IMR-90 (cell line): ENCODE measurements at regions not wholly inside any gene's neighbourhood (a gene's known extent, or its start where the extent isn't known, plus 50 kb on each side); places are given as distances from the start of the nearest gene placed in this dataset.

Experiments
- ATAC-seq: fragments of 200-7000 bp; cut with Tn5 transposase; 2 replicates; pipeline ENCODE4 v1.9.1; 2020; ENCODE audit warnings: low read depth, mild to moderate bottlenecking, moderate library complexity
- BruUV-seq: library from RNA; stranded (reverse); fragments of 400-500 nt; replicated peaks from 2 replicates; lab custom pipeline; 2021; lab: Mats Ljungman, UMichigan
- CTCF ChIA-PET: fragments of 300-600 bp; formaldehyde crosslinking; extraction: SDS; loops from one replicate; lab custom pipeline; 2021; ENCODE audit warnings: antibody characterized with exemption; lab: Yijun Ruan, JAX
- POLR2A ChIA-PET: fragments of 300-600 bp; sonication (Branson Sonifier 250); formaldehyde crosslinking; loops from one replicate; lab custom pipeline; 2022; ENCODE audit warnings: antibody characterized with exemption; ENCODE audit not compliant: unreplicated experiment; lab: Charles Lee
- DNase-seq: peaks from one replicate; pipeline ENCODE4 v3.0.0; 2013
- H2AFZ ChIP-seq: replicated peaks from 2 replicates; pipeline ENCODE3; 2013; ENCODE audit warnings: low read length, mild to moderate bottlenecking; ENCODE audit not compliant: poor library complexity
- H2AK5ac ChIP-seq: 2 replicates; pipeline ENCODE4 v1.6.1; 2013; ENCODE audit warnings: low read depth, low read length, inconsistent platforms
- H2AK9ac ChIP-seq: replicated peaks from 2 replicates; pipeline ENCODE3; 2013; ENCODE audit warnings: mild to moderate bottlenecking, low read depth, low read length, moderate library complexity; ENCODE audit not compliant: poor library complexity
- H2BK120ac ChIP-seq: 2 replicates; pipeline ENCODE4 v1.6.1; 2013; ENCODE audit warnings: low read depth, low read length, inconsistent platforms
- H2BK15ac ChIP-seq: 3 replicates; pipeline ENCODE4 v1.6.1; 2013; ENCODE audit warnings: low read depth, low read length, inconsistent platforms
- H2BK20ac ChIP-seq: 2 replicates; pipeline ENCODE4 v1.6.1; 2013; ENCODE audit warnings: low read depth, mild to moderate bottlenecking, inconsistent platforms, low read length, moderate library complexity
- H2BK5ac ChIP-seq: 2 replicates; pipeline ENCODE4 v1.6.1; 2013; ENCODE audit warnings: mild to moderate bottlenecking, low read depth, low read length, inconsistent platforms; ENCODE audit not compliant: poor library complexity, severe bottlenecking
- H3K14ac ChIP-seq: replicated peaks from 2 replicates; pipeline ENCODE4 v1.6.1; 2013; ENCODE audit warnings: low read depth, low read length, inconsistent platforms
- H3K18ac ChIP-seq: 2 replicates; pipeline ENCODE4 v1.6.1; 2013; ENCODE audit warnings: low read depth, low read length, control low read depth
- H3K23ac ChIP-seq: 2 replicates; pipeline ENCODE4 v1.6.1; 2013; ENCODE audit warnings: low read depth, low read length, inconsistent platforms
- H3K27ac ChIP-seq: 2 replicates; pipeline ENCODE4 v1.5.1; 2013; ENCODE audit warnings: mild to moderate bottlenecking, control low read depth, low read length; ENCODE audit not compliant: insufficient read depth
- H3K27me3 ChIP-seq: 2 replicates; pipeline ENCODE4 v1.6.1; 2013; ENCODE audit warnings: low read length; ENCODE audit not compliant: control insufficient read depth, insufficient read depth
- H3K36me3 ChIP-seq: 2 replicates; pipeline ENCODE4 v1.6.1; 2013; ENCODE audit warnings: low read length, mixed read lengths; ENCODE audit not compliant: control insufficient read depth, insufficient read depth
- H3K4ac ChIP-seq: 2 replicates; pipeline ENCODE4 v1.6.1; 2013; ENCODE audit warnings: low read depth, low read length, inconsistent platforms
- H3K4me1 ChIP-seq: 2 replicates; pipeline ENCODE4 v1.6.1; 2013; ENCODE audit warnings: low read length, mixed read lengths; ENCODE audit not compliant: control insufficient read depth, insufficient read depth
- H3K4me2 ChIP-seq: 2 replicates; pipeline ENCODE4 v1.6.1; 2013; ENCODE audit warnings: low read depth, mild to moderate bottlenecking, control low read depth, low read length, moderate library complexity
- H3K4me3 ChIP-seq: 2 replicates; pipeline ENCODE4 v1.5.1; 2013; ENCODE audit warnings: low read depth, mild to moderate bottlenecking, control low read depth, low read length, moderate library complexity; ENCODE audit not compliant: insufficient read depth
- H3K56ac ChIP-seq: 2 replicates; pipeline ENCODE4 v1.6.1; 2013; ENCODE audit warnings: low read length, inconsistent platforms; ENCODE audit not compliant: insufficient read depth; ENCODE audit errors: extremely low read depth
- H3K79me1 ChIP-seq, 2 experiments: 2 replicates each; pipeline ENCODE4 v1.6.1; 2013; ENCODE audit warnings: low read length in 2 of 2, inconsistent platforms in 1 of 2, low read depth in 1 of 2
- H3K9ac ChIP-seq: 2 replicates; pipeline ENCODE4 v1.6.1; 2013; ENCODE audit warnings: low read depth, low read length, control low read depth
- H3K9me1 ChIP-seq: 2 replicates; pipeline ENCODE4 v1.6.1; 2013; ENCODE audit warnings: low read length, inconsistent platforms; ENCODE audit not compliant: insufficient read depth
- H3K9me3 ChIP-seq: 2 replicates; pipeline ENCODE4 v1.6.1; 2013; ENCODE audit warnings: low read length; ENCODE audit not compliant: control insufficient read depth, insufficient read depth
- H4K20me1 ChIP-seq: 2 replicates; pipeline ENCODE4 v1.6.1; 2013; ENCODE audit warnings: low read length, inconsistent platforms; ENCODE audit not compliant: insufficient read depth
- H4K5ac ChIP-seq: 2 replicates; pipeline ENCODE4 v1.6.1; 2013; ENCODE audit warnings: mild to moderate bottlenecking, low read depth, low read length, control low read depth
- H4K8ac ChIP-seq, 2 experiments: 2 replicates each; pipeline ENCODE4 v1.6.1; 2013; ENCODE audit warnings: low read depth in 2 of 2, low read length in 2 of 2, control low read depth in 1 of 2, inconsistent platforms in 1 of 2
- H4K91ac ChIP-seq: 2 replicates; pipeline ENCODE4 v1.6.1; 2013; ENCODE audit warnings: low read depth, low read length, inconsistent platforms; ENCODE audit not compliant: insufficient read depth
- CHD1 ChIP-seq: IDR thresholded peaks from 2 replicates; pipeline ENCODE4 v1.6.1; 2012; ENCODE audit warnings: low read depth, low read length, improper control_type of control experiment
- RCOR1 ChIP-seq: IDR thresholded peaks from 2 replicates; pipeline ENCODE4 v1.6.1; 2012; ENCODE audit warnings: mild to moderate bottlenecking, low read length, improper control_type of control experiment; ENCODE audit not compliant: insufficient replicate concordance
- RFX5 ChIP-seq: IDR thresholded peaks from 2 replicates; pipeline ENCODE4 v1.8.0; 2012; ENCODE audit warnings: low read depth, mild to moderate bottlenecking, low read length, moderate library complexity
- WGBS, 2 experiments: methylation state at CpG; one replicate each; pipeline versions ENCODE4 v1.1.5 to v1.1.7; 2013; ENCODE audit warnings: missing lambda C conversion rate in 2 of 2; ENCODE audit not compliant: insufficient read length in 1 of 2; ENCODE audit errors: extremely low coverage in 2 of 2; 5-methylcytosine and 5-hydroxymethylcytosine counted together
- dilution Hi-C: fragments of 300-500 bp; cut with HindIII; formaldehyde crosslinking; loops from one replicate; pipeline ENCODE4 v1.14.3; 2018; ENCODE audit warnings: low sequenced_read_pairs; ENCODE audit not compliant: unreplicated experiment
- in situ Hi-C: fragments of 300-500 bp; cut with MboI; formaldehyde crosslinking; loops from 3 replicates; pipeline ENCODE4 v1.14.3; 2019; ENCODE audit warnings: low sequenced_read_pairs, inconsistent platforms, mixed read lengths
- intact Hi-C: fragments of 100-400 bp; cut with micrococcal nuclease; formaldehyde crosslinking; loops from 2 replicates; pipeline ENCODE4 v1.10.0; 2022
- TF ChIP-seq, protein P1 (sequence below): fragments of 150-350 bp; IDR thresholded peaks from 2 replicates; pipeline ENCODE4 v1.6.1; 2017; ENCODE audit warnings: mild to moderate bottlenecking, antibody characterized with exemption, low read length, low read depth

DNA sequence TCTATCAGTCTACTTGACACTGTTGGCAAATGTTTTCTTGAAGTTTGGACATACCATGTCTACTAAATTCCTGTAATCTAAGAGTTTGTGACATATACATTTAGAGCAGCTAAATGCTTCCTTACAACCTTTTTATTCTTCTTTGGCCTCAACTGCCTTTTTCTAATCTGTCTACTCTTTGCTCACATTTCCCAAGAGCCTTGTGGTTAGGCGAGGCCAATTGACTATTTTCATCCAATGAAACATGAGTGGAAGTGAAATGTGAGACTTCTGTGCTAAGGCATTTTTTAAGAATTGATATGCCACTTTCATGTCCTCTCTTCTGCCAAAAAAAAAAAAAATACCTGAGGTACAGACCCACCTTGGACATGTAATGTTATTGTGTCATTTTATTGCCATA is 158.2 kb upstream of the MCHR2 start:
- ChIA-PET POLR2A (no interaction called here), CTCF (no interaction called here)
- no peak overlapping the region for H3K4ac ChIP-seq
- H3K27me3 ChIP-seq, result peaks cover 16% of the 10 kb centered on the region
- H3K27ac ChIP-seq, result no peak overlapping the region
- no peak overlapping the region for H3K9ac ChIP-seq
- H2AK5ac ChIP-seq, result no peak overlapping the region
- H3K23ac ChIP-seq, result no peak overlapping the region
- no peaks in the 10 kb centered on the region for H3K79me1 ChIP-seq
- H3K56ac ChIP-seq, result no peak overlapping the region
- H3K18ac ChIP-seq, result no peak overlapping the region
- intact Hi-C loops, result no loop called here
- dilution Hi-C loops, result no loop called here
- no peak overlapping the region for H2BK20ac ChIP-seq
- no peak overlapping the region for H2AFZ ChIP-seq
- no peak for TF ChIP-seq CHD1
- TF ChIP-seq RFX5, result no peak
- TF ChIP-seq, protein P1, sequence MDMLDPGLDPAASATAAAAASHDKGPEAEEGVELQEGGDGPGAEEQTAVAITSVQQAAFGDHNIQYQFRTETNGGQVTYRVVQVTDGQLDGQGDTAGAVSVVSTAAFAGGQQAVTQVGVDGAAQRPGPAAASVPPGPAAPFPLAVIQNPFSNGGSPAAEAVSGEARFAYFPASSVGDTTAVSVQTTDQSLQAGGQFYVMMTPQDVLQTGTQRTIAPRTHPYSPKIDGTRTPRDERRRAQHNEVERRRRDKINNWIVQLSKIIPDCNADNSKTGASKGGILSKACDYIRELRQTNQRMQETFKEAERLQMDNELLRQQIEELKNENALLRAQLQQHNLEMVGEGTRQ, result no peak
- no peak for TF ChIP-seq RCOR1
- no peak overlapping the region for H2AK9ac ChIP-seq
- H4K20me1 ChIP-seq, result no peaks in the 10 kb centered on the region
- H4K91ac ChIP-seq, result no peak overlapping the region
- no CpG with 5 or more reads among the region's 1 CpG for WGBS, 2 experiments
- H4K8ac ChIP-seq, result no peak overlapping the region
- in situ Hi-C loops, result no loop called here
- H2BK5ac ChIP-seq, result no peak overlapping the region
- H4K5ac ChIP-seq, result no peak overlapping the region
- H3K9me1 ChIP-seq, result no peaks in the 10 kb centered on the region
- no peak overlapping the region for H3K4me3 ChIP-seq
- no peaks in the 10 kb centered on the region for H3K9me3 ChIP-seq
- no peaks in the 10 kb centered on the region for H3K4me1 ChIP-seq
- DNase-seq, result no peak
- no peak overlapping the region for H3K4me2 ChIP-seq
- BruUV-seq, result no TSS peak
- H3K14ac ChIP-seq, result no peak overlapping the region
- no peak for ATAC-seq
- H2BK120ac ChIP-seq, result no peak overlapping the region
- no peaks in the 10 kb centered on the region for H3K36me3 ChIP-seq
- no peak overlapping the region for H2BK15ac ChIP-seq
